Activated T-helper 17 cell treated with anti-CD3 and anti-CD28 coated beads, Interleukin-2, amount 50 U/mL, for 72 hours (primary cell): ENCODE measurements at regions not wholly inside any gene's neighbourhood (a gene's known extent, or its start where the extent isn't known, plus 50 kb on each side); places are given as distances from the start of the nearest gene placed in this dataset.

Experiments
- ATAC-seq: fragments of 150-1000 bp; cut with Tn5 transposase; replicated peaks from 2 replicates; pipeline ENCODE4 v1.10.0; 2021; ENCODE audit warnings: mild to moderate bottlenecking, moderate library complexity
- H3K27ac Mint-ChIP-seq: one replicate; pipeline ENCODE4 v1.8.0; 2022; ENCODE audit warnings: mixed read lengths
- H3K27me3 Mint-ChIP-seq: one replicate; pipeline ENCODE4 v1.8.0; 2022; ENCODE audit warnings: mixed read lengths
- H3K36me3 Mint-ChIP-seq: one replicate; pipeline ENCODE4 v1.8.0; 2022; ENCODE audit warnings: low read depth, mild to moderate bottlenecking, mixed read lengths
- H3K4me1 Mint-ChIP-seq: one replicate; pipeline ENCODE4 v1.8.0; 2022; ENCODE audit warnings: mixed read lengths
- H3K4me3 Mint-ChIP-seq: one replicate; pipeline ENCODE4 v1.8.0; 2022; ENCODE audit warnings: mild to moderate bottlenecking, mixed read lengths
- H3K9me3 Mint-ChIP-seq: one replicate; pipeline ENCODE4 v1.8.0; 2022; ENCODE audit warnings: mixed read lengths

DNA sequence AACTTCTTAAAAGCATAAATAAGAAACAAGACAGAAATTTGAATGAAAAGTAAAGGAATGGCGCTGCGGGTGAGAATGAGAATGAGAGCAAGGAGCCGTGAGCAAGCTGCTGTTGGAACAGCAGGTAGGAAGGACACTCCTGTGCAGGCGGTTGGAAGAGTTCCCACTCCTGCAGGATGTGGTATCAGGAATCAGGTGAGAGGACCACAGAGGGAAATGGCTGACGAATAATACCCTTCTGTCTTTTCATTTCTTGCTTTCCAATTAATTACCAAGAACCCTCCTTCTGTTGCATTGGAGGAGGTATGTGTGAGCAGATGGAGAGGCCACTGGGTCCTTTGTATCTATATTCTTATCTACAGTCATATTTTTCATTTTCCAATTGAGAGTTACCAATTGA lies 1504.2 kb downstream of the EFNB2 start:
- no peaks in the 10 kb centered on the region for H3K4me1 Mint-ChIP-seq
- ATAC-seq, result no peak
- H3K27ac Mint-ChIP-seq, result no peak overlapping the region
- H3K4me3 Mint-ChIP-seq, result no peak overlapping the region
- no peaks in the 10 kb centered on the region for H3K9me3 Mint-ChIP-seq
- H3K36me3 Mint-ChIP-seq, result no peaks in the 10 kb centered on the region
- no peaks in the 10 kb centered on the region for H3K27me3 Mint-ChIP-seq

DNA sequence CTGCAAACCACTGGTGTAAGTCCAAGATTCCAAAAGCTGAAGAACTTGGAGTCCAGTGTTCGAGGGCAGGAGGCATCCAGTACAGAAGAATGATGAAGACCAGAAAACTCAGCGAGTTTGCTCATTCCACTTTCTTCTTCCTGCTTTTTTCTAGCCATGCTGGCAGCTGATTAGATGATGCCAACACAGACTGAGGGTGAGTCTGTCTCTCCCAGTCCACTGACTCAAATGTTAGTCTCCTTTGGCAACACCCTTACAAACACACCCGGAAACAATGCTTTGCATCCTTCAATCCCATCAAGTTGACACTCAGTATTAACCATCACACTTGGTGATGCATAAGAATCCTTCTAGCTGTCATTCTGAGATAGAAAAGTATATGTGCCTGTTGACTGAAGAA lies 1504.6 kb downstream of the EFNB2 start:
- Mint-ChIP-seq H3K36me3 (no peaks in the 10 kb centered on the region), H3K4me1 (no peaks in the 10 kb centered on the region), H3K27ac (no peak overlapping the region), H3K27me3 (no peaks in the 10 kb centered on the region), H3K9me3 (no peaks in the 10 kb centered on the region), H3K4me3 (no peak overlapping the region)
- no peak for ATAC-seq

DNA sequence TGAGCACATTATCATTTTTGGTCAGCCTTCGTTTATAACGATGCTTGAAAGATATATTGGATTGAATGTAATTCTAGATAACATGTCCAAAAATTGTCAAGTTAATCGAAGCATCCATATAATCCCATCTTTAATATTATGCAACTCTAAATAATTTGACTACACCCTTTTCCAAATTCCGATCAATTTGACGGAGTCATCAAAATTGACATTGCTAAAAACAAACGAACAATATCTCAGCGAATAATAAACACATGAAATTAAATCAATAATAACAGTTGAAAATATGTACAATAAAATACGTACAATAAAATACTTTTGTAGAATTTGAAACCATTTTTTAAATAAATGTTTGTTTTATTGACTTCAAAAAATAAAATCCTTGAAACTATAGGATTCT lies 1516.4 kb downstream of the EFNB2 start:
- Mint-ChIP-seq H3K9me3 (no peaks in the 10 kb centered on the region), H3K4me1 (no peaks in the 10 kb centered on the region), H3K27ac (no peak overlapping the region), H3K36me3 (no peaks in the 10 kb centered on the region), H3K4me3 (no peak overlapping the region), H3K27me3 (no peaks in the 10 kb centered on the region)
- no peak for ATAC-seq

DNA sequence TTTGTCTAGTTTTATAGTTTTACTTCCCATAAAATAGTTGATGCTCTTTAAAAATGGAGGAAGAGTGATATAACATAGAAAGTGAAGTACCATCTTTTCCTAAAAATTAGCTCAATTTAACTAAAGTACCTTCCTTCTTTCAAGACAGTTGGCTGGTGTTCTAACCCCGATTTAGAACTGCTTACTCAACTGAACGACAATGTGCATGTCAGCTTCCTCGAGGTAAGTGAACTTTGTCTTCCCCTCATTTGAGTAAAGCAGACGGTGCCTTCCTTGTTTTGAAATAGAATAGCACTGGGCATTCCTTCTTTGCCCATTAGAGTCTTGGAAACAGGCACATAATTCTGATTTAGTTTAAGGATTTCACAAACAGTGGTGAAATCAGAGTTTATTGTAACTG lies 1519.2 kb downstream of the EFNB2 start:
- no peak overlapping the region for H3K4me3 Mint-ChIP-seq
- no peak for ATAC-seq
- H3K36me3 Mint-ChIP-seq, result no peaks in the 10 kb centered on the region
- H3K9me3 Mint-ChIP-seq, result no peaks in the 10 kb centered on the region
- H3K27ac Mint-ChIP-seq, result no peak overlapping the region
- H3K4me1 Mint-ChIP-seq, result no peaks in the 10 kb centered on the region
- H3K27me3 Mint-ChIP-seq, result no peaks in the 10 kb centered on the region

DNA sequence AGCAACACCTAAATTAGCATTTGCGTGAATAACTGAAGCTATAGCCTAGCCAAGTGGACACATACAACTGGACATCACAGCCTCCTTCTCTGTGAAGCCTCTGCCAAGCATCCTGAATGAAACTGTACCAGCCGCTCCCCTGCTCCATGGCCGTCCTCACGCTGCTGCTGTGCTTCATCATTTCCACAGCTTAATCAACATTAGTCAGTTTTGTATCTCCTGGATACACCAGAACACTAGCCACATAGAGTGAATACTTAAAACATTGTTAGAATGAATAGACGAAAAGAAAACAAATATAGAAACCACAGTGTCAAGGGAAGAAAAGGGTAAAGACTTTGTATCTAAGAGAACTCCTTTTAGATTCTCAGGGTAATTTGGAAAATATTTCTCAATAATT lies 1526.9 kb downstream of the EFNB2 start:
- H3K27me3 Mint-ChIP-seq, result no peaks in the 10 kb centered on the region
- no peaks in the 10 kb centered on the region for H3K4me1 Mint-ChIP-seq
- no peaks in the 10 kb centered on the region for H3K9me3 Mint-ChIP-seq
- ATAC-seq, result no peak
- H3K36me3 Mint-ChIP-seq, result no peaks in the 10 kb centered on the region
- no peak overlapping the region for H3K4me3 Mint-ChIP-seq
- H3K27ac Mint-ChIP-seq, result no peak overlapping the region

DNA sequence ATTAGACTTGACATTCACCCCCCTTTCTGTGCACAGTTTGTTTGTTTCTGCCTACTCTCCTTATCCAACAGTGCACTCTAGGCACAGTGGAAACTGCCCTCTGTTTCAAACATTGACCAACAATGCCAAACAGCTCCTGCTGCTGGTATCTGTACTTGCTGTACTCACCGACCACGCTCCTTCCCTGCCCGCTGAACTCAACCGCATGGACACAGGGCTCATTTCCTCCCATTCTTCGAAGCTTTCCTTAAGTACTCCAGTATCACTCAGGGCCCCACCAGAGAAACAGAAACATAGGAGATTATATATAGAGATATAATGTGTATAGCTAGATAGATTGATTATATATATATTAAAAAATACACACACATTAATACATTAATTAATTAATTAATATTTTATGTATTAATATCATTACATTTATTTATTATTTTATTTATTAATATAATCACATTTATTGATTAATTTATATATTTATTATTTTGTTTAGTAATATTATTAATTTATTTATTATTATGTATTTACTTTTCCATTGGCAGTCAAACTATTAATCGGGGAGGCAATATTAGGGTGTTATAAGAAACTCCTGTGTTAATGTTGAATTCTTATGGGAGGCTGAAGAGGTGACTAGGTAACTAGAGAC lies 1528.2 kb downstream of the EFNB2 start:
- Mint-ChIP-seq H3K36me3 (no peaks in the 10 kb centered on the region), H3K27ac (no peak overlapping the region), H3K4me3 (no peak overlapping the region), H3K4me1 (no peaks in the 10 kb centered on the region), H3K27me3 (no peaks in the 10 kb centered on the region), H3K9me3 (no peaks in the 10 kb centered on the region)
- ATAC-seq, result no peak

DNA sequence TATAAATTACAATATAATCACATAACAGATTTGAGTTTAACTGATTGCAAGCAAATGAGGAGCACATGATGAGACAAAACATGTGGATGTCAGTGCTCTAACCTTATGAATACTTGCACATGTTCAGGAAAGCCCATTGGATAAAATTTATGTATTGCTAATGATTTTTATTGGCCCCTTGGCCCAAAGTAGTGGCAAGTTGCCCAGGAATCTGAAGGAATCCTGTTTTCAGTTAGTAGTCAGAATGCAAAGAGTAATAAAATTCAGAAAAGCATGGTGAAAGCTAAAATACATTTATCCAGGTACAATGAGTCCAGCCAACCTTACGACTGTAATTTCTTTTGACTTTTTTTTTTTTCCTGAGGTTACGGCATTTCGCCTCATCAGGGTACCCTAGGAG lies 1539.4 kb downstream of the EFNB2 start:
- Mint-ChIP-seq H3K4me3 (no peak overlapping the region), H3K27me3 (no peaks in the 10 kb centered on the region), H3K9me3 (no peaks in the 10 kb centered on the region), H3K4me1 (no peaks in the 10 kb centered on the region), H3K27ac (no peak overlapping the region), H3K36me3 (no peaks in the 10 kb centered on the region)
- no peak for ATAC-seq

DNA sequence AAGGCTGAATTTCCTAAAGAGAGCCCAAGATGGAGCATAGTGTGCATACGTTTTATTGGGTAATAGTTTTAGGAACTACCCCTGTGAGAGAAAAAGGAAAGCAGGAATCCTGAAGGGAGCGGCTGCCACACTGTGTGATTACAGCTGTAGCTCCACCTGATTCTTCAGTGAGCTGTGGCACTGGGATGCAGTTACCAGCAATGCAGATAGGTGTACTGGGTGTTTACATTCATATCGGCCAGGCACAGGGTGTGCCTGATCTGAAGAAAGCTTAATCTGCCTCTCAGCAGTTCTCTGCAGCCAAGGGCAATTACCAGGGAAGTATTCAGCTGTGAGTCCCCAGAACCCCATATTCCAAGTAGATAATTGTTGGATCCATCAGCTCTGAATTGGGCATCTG lies 1541.8 kb downstream of the EFNB2 start:
- Mint-ChIP-seq H3K27ac (no peak overlapping the region), H3K4me1 (no peaks in the 10 kb centered on the region), H3K27me3 (no peaks in the 10 kb centered on the region), H3K9me3 (no peaks in the 10 kb centered on the region), H3K36me3 (no peaks in the 10 kb centered on the region), H3K4me3 (no peak overlapping the region)
- no peak for ATAC-seq

DNA sequence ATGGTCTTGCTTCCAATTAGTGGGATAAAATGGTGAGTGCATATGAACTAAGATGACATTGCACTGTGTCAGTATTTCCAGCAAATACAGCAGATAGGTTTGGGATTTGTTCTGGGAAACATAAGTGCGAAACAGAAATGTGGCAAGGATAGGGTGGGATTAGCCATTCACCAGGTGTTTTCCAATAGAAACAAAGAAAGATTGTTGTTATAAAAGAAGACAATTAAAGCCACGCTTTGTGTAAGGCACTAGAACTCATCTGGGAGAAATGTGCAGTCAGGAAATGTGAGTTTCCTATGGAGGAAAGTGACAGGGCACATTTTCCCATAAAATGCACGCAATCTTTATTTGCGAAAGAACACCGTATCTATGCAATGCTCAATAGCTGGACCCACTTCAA lies 1547.8 kb downstream of the EFNB2 start:
- no peaks in the 10 kb centered on the region for H3K27me3 Mint-ChIP-seq
- no peaks in the 10 kb centered on the region for H3K9me3 Mint-ChIP-seq
- no peaks in the 10 kb centered on the region for H3K36me3 Mint-ChIP-seq
- no peak overlapping the region for H3K4me3 Mint-ChIP-seq
- ATAC-seq, result no peak
- no peak overlapping the region for H3K27ac Mint-ChIP-seq
- H3K4me1 Mint-ChIP-seq, result peaks cover 13% of the 10 kb centered on the region

DNA sequence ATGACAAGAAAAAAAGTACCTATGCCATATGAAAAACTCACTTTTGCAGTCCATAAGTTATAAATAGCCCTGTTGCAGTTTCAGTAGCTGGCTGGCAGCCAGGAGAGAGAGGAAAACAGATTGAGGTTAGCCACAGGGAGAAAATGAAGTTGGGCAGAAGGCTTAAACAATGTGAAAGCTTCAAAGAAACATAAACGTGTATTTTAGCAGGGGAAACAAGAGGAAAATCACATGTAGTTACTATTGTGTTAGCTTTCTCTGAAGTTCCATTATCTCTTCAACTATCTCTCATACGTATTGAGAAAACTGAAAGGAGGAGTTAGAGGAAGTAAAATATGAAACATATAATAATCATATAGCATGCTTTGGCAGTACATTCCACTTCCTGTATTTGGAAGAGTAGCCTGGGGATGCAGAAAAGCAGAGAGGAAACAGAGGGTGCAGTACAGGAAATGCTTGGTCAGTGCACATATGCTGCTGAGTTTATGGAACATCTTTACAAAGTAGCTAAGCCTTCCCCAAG lies 1551.1 kb downstream of the EFNB2 start:
- Mint-ChIP-seq H3K27ac (peak overlapping the region; percentile 76), H3K27me3 (no peaks in the 10 kb centered on the region), H3K9me3 (no peaks in the 10 kb centered on the region), H3K36me3 (no peaks in the 10 kb centered on the region), H3K4me3 (peak overlapping the region; percentile 49), H3K4me1 (peaks cover 13% of the 10 kb centered on the region)
- peak; percentile 59 for ATAC-seq

DNA sequence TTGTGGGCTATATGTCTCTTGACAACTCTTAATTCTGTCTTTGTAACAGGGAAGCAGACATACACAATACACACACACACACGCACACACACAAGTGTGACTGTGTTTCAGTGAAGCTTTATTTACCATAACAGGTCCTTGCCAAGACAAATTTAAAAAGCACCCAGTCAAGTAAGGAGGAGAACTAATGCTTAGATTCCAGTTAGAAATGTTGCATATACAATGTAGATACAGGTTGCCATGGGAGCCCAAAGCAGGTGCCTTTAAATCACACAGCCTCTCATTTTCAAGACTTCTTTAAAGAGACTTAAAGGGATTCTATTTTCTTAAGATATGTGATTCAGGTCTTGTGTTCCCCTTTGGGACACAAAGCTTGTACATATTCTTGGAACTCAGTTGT lies 1551.9 kb downstream of the EFNB2 start:
- H3K9me3 Mint-ChIP-seq, result no peaks in the 10 kb centered on the region
- no peak for ATAC-seq
- H3K4me1 Mint-ChIP-seq, result peaks cover 13% of the 10 kb centered on the region
- H3K27ac Mint-ChIP-seq, result no peak overlapping the region
- no peaks in the 10 kb centered on the region for H3K27me3 Mint-ChIP-seq
- H3K4me3 Mint-ChIP-seq, result no peak overlapping the region
- no peaks in the 10 kb centered on the region for H3K36me3 Mint-ChIP-seq

DNA sequence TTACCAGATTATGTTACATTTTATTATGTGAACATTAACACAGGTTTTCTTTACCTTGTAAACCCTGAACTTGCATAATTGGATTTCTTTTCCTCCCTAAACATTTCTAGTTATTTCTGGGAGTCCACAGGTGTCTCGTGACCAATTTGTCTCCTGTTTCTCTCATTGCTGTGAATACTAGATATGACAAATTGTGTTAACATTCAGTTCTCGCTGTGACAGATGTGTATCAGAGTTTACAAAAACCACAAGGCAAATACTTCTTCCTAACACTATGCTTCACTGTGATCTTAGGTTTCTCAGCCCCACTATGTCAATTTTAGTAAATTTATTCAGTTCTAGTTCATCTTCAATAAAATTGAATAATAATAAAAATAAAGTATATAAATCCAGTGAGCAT lies 1554.9 kb downstream of the EFNB2 start:
- no peak overlapping the region for H3K4me3 Mint-ChIP-seq
- H3K27me3 Mint-ChIP-seq, result no peaks in the 10 kb centered on the region
- H3K4me1 Mint-ChIP-seq, result peaks cover 13% of the 10 kb centered on the region
- H3K27ac Mint-ChIP-seq, result no peak overlapping the region
- no peaks in the 10 kb centered on the region for H3K9me3 Mint-ChIP-seq
- H3K36me3 Mint-ChIP-seq, result no peaks in the 10 kb centered on the region
- ATAC-seq, result no peak

DNA sequence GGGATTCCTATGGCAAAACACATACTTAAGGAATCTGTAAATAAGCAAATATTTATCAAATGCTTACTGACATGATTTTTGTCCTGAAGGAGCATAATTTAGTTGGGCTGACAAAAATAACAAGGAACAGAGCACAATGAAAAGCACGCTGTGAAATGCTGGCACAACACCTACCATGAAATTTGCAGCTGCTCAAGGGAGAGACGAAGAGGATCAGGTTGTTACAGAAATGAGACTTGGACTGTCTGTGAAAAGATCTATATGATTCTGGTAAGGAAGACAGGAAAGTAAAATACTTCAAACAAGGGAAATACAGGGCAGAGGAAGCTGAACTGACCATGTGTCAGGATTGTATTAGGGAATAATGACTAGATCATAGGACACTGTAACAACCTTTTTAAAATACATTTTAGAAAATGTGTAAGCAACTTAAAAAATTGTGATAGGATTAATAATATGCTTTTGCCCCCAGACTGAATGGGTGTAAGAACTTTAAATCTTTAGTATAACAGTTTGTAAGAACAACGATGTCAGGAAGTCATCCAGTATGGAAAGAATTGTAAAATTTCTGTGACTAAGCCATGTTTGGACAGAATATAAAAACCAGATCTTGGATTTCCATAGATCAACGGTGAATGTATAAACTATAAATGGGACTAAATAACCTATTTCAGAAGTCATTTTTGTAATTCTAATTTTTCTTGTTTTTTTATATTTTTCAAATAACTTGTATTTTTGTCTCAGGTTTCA lies 1556.0 kb downstream of the EFNB2 start:
- no peak for ATAC-seq
- Mint-ChIP-seq H3K27ac (no peak overlapping the region), H3K4me1 (peaks cover 10% of the 10 kb centered on the region), H3K4me3 (no peak overlapping the region), H3K27me3 (no peaks in the 10 kb centered on the region), H3K36me3 (no peaks in the 10 kb centered on the region), H3K9me3 (no peaks in the 10 kb centered on the region)

DNA sequence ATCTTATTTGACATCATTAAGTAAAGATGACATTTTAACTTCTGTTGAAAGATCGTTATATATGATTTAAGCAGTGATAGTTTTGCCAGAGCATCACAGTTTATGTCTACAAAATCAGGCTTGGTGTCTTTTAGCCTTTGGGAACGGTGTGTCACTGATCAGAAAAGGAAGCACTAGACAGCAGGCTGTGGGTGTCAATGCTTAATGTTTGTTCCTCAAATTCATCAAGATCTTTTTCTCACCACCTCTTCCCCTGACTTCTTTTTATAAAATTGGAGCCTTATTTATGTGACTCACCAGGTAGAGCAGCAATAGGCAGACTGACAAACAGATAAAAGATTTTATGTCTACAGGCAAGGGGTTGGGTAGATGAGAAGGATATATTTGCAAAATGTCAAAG lies 1558.5 kb downstream of the EFNB2 start:
- no peak for ATAC-seq
- H3K27ac Mint-ChIP-seq, result no peak overlapping the region
- no peaks in the 10 kb centered on the region for H3K27me3 Mint-ChIP-seq
- H3K36me3 Mint-ChIP-seq, result no peaks in the 10 kb centered on the region
- H3K4me1 Mint-ChIP-seq, result no peaks in the 10 kb centered on the region
- H3K9me3 Mint-ChIP-seq, result no peaks in the 10 kb centered on the region
- no peak overlapping the region for H3K4me3 Mint-ChIP-seq

DNA sequence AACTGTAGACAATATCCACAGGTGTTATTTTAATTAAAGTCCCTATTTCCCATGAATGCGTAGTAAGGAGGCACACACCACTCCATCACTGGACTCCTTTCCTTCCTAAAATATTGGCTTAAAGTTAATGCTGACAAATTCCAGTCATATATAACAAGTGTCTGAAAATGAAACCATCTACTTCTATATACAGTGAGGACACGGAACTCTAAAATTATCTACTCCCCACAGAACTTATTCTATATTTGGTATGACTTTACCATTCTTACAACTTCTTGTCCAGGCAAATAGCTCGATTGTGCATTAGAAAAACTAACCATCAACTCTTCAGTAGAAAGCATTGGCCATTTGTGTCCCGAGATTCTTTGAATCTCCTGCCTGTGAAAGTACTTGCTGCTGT lies 1560.2 kb downstream of the EFNB2 start:
- H3K36me3 Mint-ChIP-seq, result no peaks in the 10 kb centered on the region
- no peak overlapping the region for H3K27ac Mint-ChIP-seq
- H3K4me3 Mint-ChIP-seq, result no peak overlapping the region
- H3K4me1 Mint-ChIP-seq, result no peaks in the 10 kb centered on the region
- no peak for ATAC-seq
- H3K27me3 Mint-ChIP-seq, result no peaks in the 10 kb centered on the region
- H3K9me3 Mint-ChIP-seq, result no peaks in the 10 kb centered on the region
